GF-D8 (cell line): ENCODE measurements at regions not wholly inside any gene's neighbourhood (a gene's known extent, or its start where the extent isn't known, plus 50 kb on each side); places are given as distances from the start of the nearest gene placed in this dataset.

Experiments used
- DNase-seq: peaks from one replicate; lab custom pipeline; 2025; lab: John Stamatoyannopoulos, UW

DNA sequence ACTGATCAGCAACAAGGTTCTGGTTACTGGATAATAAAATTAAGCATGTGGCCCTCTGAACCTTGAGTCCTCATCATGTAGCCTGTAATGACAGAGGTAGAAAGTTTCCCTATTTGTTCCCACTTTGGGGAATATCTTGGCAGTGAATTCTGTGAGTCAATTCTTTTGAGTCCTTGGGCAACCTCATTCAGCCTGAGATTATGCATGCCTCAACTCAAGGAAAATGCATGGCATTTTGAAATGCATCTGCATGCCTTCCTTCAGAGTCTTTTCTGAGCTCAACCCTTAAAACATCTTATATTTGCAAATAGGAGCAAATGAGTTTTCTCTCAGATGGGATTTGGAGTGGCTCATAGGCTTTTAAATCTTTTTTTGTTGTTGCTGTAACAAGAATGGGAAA, 218.1 kb upstream of the CD180 start:
- DNase-seq, result no peak

DNA sequence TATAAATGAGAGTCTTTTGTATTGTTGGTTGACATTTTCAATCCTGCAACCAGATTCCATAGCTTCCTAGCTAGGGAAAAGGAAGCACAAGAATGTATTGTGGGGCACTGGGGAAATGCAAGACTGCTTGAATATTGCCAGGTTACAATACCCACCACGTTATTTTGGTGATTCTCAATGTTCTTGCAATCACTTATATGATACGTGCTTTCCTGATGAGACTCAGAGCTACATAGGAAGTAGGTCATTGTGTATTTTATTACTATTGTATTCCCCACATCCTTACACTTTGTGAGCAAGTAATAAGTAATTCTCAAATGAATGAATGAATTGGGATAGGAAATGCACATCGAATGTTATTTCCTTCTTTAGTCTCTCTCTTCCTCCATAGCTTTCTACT, 217.1 kb upstream of the CD180 start:
- DNase-seq, result no peak

DNA sequence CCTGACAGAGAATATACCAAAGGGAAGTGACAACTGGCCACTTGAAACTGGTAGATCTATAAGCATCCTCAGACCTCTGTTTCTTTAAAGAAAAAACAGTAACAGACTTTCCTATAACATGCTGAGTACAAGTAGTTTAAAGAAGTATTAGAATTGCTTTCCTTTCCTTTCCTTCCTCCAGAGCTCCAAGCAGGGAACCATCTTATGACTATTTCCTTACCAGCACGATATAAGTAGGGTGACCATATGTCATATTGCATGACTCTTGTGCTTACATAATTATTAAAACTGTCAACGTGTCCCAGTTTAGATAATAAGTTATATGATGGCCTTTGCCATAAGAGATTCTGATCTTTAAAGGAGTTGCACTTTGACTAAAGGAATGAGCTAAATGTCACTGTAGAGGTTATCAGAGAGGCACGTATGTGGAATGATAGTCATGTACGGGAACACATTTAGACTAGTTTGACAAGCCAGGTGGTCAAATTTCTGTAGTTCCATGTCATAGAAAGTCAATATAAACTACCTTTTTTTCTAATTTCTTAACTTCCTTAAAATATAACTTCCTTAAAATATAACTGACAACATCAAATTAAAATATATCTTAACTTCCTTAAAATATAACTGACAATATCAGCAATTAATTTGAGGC, 212.7 kb upstream of the CD180 start:
- DNase-seq, result no peak

DNA sequence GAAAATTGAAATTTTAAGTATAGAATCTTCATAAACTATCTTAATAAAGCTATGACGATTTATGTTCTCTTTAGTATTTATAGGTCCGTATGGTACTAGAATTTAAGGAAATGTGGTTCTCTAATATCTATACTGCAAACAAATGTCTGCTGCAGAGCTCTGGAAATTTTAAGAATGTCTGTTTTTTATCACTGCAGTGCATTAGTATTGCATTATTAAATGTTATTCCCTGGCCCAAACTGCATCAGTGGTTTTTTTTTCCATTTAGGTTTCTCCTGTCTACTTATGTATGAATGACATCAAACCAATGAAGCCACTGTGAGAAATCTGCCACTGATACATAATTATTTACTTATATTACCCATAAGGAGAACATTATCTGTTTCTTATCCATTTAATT, 211.4 kb upstream of the CD180 start:
- DNase-seq, result no peak

DNA sequence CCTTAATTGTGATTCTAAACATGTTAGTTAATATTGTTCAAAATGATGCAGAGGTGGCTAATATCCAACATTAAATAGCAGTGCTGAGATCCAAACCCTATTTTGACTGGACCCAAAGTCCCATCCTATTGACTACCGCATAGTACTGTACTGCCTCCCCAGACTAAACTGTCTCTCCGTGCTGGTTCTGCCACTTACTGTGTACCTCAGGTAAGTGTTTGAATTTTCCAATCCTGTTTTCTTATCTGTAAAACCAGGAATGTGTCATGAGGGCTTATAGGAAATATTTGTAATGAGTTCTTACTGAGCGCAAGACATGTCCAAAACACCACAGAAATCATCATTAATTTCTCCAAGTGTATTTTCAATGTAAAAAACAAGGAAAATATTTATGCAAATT, 209.2 kb upstream of the CD180 start:
- DNase-seq, result no peak

DNA sequence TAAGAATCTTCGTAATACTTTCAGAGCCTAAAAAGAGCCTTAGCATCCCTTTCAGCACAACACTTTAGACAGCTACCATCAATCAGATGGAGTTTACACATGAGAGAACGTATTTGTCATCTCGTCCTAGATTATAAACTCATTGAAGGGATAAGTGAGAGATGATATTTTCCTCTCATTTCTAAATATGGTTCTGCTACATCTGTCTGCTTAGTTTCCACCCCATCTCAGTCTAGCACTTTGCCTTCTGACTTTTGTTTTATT, 208.4 kb upstream of the CD180 start:
- DNase-seq, result no peak

DNA sequence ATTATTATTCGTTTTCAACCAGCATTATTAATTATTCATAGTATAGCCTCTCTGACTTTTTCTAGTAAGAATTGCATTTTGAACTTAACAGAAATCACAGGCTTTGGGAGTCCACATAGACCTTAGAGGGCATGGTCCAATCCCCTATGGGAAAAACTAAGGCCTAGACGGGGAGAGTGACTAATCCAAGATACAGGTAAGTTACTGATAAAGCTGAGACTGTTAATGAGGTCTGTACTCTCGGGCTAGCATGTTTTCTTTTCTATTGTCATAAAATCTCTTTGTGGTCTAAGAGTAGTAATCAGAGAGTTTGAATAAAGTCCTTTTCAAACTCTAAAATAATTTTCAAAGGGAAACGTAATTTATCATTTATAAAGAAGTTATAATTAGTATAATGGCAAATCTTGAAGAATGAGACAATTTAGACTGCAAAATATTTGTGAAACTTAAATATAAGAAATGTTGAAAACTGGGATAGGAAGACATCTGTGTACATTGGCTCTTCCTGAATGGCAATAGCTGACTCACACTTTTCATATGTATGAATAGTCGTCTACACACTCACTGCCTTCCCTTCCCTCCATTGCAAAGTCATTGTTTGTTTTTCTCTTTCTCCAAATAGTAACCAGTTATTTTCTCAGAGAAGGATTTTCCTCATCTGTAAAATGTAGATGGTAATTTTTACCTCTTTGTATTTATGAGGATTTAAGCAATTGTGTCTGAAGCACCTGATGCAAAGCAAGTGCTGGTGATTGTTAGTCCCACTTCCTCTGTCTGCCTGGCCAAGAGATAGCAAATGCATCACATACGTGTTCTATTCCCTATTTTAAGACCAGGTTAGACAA, 207.9 kb upstream of the CD180 start:
- DNase-seq, result no peak

DNA sequence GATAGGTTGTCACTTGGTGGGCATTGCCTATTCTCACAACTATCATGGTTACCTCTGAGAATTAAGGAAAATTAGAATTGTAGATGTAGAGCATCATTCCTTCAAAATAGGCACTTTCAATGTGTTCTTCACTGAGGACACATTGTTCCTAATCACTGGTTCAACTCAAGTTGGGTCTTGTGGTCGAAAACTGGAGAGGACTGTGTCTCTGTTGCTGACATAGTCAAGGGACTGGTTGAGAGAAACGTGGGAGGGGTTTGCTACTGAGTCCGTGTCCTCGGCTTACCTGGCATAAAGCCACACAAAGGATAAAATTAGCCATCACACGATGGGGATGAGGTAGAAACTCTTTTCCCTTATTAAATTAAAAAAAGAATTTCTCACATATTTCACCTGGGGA, 205.9 kb upstream of the CD180 start:
- DNase-seq, result no peak

DNA sequence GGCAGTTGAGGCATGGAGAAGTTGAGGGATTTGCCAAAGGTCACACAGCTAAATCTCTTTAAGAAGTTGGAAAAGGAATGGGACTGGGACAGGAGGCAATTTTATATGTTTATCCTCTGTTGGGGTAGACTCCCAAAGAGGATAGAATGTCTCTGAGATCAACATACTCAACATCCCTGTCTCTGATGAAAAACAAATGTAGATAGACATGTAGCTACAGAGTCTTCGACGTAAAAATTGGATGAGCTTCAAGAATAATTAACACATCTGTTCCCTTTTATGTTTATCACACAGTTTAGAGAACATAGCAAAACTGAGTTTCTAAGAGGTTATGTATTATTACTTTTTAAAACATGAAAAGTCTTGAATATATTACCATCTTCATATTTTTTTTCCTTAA, 204.6 kb upstream of the CD180 start:
- DNase-seq, result no peak

DNA sequence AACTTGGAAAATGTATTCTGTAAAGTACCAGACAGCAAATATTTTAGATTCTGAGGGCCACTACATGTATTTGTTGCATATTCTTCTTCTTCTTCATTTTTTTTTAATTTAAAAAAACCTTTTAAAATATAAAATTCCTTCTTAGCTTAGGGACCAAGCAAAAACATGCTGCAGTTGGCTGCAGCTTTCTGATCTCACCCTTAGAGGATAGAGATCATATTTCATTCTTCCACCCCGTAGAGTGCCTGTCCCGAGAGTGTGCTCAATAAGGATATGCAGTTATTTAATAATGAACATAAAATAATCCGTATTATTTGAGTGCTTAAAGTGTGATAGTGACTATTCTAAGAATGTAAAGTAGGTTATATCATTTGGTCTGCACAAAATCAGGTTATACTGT, 204.2 kb upstream of the CD180 start:
- DNase-seq, result no peak

DNA sequence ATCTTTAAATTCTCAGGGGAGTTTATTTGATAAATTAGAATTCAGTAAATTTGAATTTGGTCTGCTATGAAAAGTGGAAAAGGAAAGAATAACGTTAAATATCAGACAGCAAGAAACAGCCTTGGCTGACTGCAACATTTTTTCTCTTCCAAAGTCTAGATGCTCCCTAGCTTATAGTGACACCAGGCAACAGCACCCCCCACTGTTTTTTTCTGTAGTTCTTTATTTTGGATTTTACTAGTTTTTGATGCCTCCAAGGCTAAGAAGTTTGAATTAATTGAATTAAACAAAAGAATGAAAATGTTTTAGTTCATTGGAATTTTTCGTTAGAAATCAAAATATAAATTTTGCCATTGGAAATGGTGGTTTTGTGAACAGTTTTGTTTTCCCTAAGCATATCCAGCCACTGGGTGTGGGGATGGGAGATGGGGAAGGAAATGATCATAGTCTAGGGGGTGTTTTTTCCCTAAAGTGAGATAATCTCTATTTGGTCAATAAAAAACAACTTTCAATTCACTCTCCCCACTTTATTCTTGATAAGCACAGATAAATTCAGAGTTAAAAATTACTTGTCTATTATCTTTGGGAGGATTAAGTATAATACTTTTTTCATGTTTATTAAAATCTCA, 199.3 kb upstream of the CD180 start:
- DNase-seq, result no peak

DNA sequence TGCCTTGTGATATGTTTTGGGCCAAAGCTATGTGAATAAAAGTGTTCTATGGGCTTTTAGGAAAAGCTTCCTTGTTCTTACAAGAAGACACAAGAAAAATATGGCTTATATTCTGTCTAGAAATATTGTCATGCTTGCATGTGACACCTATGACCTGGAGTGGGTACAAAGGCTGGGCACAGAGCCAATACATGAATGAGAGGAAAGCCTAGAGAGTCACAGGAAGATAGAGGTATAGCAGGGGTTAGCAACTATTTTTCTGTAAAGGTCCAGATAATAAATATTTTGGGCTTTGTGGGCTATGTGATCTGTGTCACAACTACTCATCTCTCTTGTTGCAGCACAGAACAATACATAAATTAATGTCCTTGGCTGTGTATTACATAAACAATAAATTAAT, 196.6 kb upstream of the CD180 start:
- no peak for DNase-seq

DNA sequence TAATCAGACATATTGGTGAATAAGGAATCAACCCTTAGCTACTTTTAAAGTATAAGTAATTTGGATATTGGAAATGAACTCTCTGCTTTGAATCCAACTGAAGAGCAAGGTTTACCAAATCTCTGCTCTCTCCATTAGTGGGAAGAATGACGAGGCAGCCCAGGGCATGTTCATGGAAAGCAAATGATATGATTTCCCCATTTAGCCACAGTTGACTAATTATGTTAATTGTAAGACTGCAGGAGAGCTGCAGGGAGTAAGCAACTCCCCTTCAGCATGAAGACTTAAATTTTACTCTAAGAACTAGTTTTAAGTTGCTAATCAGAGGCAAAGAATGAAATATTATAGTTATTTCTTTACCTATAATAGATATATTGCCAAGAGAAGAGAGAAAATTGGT, 194.3 kb upstream of the CD180 start:
- DNase-seq, result no peak

DNA sequence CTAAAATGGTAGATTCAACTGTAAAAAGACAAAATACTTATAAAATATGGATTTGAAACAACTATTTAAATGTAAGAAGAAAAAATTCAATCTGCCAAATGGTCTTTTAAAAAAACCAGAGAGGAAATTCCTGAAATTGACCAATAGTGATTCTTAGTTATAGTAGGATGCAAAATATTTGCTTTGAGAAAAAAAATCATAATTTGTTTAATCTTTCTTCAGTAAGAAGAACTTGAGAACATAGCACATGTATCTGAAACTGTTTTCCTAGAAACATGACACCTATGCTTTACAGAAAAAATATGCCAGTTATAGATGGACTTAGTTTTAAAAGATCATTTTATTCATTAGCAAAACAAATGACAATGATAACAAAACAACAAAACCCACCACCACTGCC, 186.9 kb upstream of the CD180 start:
- no peak for DNase-seq

DNA sequence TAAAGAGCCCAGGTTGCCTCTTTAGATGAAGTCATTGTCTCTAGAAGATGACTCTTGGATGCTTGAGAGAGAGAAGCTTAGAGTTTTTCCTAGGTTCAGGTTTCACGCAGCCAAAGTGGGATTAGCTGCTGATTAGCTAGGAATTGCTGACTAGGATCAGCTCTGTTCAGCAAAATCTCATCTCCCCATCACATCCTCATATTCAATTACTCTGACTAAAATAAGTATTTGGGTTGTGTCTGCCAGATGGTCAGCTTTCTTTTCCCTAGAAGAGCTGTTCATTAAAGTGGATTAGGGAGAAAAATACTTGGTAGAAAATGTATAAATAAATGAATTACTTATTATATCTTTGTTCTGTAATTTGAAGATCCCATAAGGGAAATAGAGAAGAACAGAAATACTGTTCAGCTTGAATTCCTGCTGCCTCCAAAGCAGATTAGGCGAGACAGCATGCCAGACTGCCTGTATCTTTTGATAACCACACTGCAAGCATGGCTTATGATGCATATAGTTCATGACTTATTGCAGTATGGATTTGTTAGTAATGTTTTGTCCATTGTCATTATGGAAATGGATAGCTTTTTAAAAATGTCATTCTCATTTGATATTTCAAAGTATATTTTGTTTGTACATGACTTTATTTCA, 184.8 kb upstream of the CD180 start:
- DNase-seq, result no peak

DNA sequence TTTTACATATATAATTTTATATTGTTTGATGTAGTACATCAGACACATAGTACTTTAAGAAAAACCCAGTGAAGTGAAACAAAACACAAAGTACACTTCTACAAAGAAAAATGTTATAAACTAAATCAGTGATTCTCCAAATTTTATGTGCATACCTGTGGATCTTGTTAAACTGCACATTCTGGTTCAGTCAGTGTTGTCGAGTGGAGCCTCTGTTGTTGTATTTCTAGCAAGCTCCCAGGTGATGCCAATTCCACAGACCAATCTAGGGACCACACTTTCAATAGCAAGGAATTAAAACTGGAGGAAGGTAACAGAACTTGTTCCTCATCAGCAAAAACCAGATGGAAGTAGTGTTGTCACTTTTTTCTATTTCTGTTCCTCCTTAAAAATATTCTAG, 183.8 kb upstream of the CD180 start:
- no peak for DNase-seq

DNA sequence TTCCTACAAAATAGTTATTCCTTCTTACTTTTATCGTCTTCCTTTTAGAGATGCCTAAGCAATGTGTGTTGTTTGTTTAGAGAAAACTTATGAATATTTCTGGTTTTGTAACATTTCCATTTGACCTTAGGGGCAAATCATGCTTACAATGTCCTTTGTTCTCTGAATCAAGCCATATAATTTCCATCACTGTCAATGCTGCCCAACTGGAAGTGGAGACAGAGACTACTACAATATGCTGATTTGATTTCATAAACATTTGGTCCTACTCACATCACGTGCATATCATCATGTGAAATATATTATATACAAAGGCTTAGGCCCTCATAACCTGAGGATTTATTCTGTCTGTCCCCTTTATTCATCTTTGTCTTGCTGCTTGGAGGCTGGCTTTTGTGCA, 183.2 kb upstream of the CD180 start:
- DNase-seq, result no peak

DNA sequence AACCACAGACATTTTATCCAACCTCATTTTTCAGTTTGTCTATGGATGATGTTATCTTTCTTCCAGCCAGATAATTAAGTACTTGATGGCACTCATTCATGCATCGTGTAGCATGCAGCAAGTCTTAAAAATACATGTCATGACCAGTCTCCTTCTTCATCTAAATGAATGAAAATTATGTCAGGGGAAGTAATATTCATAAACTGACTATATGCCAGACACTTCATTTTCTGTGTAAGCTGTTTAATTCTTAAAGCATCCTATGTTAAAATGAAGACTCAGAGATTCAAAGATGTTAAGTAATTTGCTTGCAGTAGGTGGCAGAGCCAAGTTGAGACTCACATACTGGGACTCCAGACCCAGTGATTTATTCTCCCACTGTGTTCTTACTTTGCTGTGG, 181.7 kb upstream of the CD180 start:
- DNase-seq, result no peak

DNA sequence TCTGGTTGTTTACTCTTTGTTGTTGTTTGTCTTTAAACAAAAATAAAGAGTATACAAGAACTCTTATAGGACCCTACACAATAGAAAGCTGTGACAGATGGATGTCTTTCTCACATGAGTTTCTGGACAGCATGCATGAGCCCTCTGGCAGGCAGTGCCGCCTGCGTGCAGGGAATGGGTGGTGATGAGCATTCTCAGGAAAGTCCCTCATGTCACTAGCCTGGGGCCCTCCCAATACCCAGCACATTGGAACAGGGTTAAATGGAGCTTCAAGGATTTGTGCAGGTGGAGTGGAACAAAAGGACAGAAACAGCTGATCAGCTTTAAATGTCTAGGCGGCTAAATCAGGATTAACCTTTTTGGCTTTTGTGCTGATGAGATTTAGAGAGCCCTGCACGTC, 181.0 kb upstream of the CD180 start:
- no peak for DNase-seq

DNA sequence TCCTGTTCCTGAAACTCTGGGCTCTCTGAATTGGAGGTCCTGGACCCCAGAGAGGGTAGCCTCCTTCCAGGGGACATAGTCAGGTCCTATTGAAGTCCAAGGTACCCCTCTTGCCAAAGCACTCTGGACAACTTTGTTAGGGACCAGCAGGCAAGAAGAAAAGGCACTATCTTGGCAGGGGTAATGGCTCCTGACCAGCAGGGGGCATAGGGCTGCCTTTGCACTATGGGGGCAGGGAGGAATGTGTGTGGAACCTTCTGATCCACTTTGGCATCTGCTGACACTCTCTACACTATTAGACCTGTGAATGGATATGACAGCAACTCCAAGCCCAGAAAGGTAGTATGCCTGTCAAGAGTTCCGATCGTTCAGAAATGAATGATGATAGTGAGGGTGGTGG, 179.0 kb upstream of the CD180 start:
- DNase-seq, result no peak

DNA sequence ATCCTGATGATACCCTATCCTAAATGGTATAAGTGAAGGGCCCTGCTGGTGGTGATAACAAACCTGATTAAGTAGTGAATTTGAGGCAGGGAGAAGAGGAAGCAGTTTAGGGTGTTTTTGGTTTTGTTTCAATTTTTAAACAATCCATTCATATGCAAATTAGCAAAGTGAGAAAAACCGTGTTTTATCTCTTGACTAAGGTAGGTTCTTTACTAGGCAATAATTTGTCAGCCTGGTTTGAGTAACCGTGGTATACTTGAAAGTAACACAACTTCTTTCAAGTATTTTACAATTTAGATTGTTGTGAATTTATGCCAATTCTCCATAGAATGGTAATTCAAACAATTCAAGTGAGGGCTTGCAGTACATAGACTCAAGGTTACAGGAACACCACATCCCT, 177.8 kb upstream of the CD180 start:
- DNase-seq, result no peak

DNA sequence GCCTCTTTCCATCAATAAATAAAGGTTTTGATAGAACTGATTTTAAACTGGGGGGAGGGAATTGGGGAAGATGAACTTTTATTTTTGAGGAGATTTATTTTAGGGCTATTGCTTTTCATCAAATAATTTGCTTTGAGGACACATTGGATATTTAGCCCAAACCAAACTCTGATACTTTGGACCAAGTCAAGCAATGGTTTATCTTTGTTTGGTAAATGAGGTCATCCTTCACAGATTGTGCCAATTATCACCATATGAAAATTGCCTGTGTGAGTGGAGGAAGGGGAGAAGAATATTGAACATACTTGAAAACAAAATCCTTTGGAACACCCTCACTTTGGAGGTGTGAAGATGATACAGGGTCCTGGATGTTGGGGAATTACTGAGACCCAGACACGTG, 176.9 kb upstream of the CD180 start:
- no peak for DNase-seq

DNA sequence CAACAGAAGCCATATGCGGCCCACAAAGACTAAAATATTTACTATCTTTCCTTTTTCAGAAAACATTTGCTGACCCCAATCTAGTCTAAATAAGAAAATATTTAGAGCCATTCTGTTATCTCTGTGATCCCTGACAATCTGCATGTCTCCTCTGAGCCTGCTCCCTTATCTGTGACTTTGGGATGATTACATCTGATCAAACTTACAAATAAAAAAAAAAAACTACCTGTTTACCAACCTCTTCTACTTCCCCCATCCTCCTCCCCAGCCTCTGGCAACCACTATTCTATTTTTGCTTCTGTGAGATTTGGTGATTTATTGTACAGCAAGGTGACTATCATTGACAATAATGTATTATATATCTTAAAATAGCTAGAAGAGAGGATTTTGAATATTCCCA, 176.3 kb upstream of the CD180 start:
- no peak for DNase-seq
